ENCODE measurements at regions not wholly inside any gene's neighbourhood (a gene's known extent, or its start where the extent isn't known, plus 50 kb on each side); places are given as distances from the start of the nearest gene placed in this dataset.
"Not testable (repeated sequence)": the region's sequence is repeated elsewhere in the genome, so short reads cannot be mapped to it uniquely, and the experiment has no call there.

GRCh38 chr2:3899536-3900155 lies 196.3 kb downstream of the DCDC2C start:
- no peak for DNase-seq (ENCODE audit: low read depth)
- H3K4me3 ChIP-seq (ENCODE audit: control insufficient read depth, low read depth, low read length) = no peak overlapping the region
- no peak for TF ChIP-seq CTCF (IDR thresholded peaks at IDR 0.05; ENCODE audit: control insufficient read depth, insufficient read depth, low read depth, low read length, missing control alignments)

GRCh38 chr2:3902131-3902530 lies 198.8 kb downstream of the DCDC2C start:
- no peak for DNase-seq (ENCODE audit: low read depth)
- no peak overlapping the region for H3K4me3 ChIP-seq (ENCODE audit: control insufficient read depth, low read depth, low read length)
- TF ChIP-seq CTCF (IDR thresholded peaks at IDR 0.05; ENCODE audit: control insufficient read depth, insufficient read depth, low read depth, low read length, missing control alignments) = no peak

GRCh38 chr2:3904061-3904460 lies 200.7 kb downstream of the DCDC2C start:
- no peak for TF ChIP-seq CTCF (IDR thresholded peaks at IDR 0.05; ENCODE audit: control insufficient read depth, insufficient read depth, low read depth, low read length, missing control alignments)
- no peak overlapping the region for H3K4me3 ChIP-seq (ENCODE audit: control insufficient read depth, low read depth, low read length)
- no peak for DNase-seq (ENCODE audit: low read depth)

GRCh38 chr2:3908498-3908897 lies 205.1 kb downstream of the DCDC2C start:
- not testable (repeated sequence) for H3K4me3 ChIP-seq (ENCODE audit: control insufficient read depth, low read depth, low read length); DNase-seq (ENCODE audit: low read depth)

- DNase-seq (ENCODE audit: low read depth) = no peak
- no peak for TF ChIP-seq CTCF (IDR thresholded peaks at IDR 0.05; ENCODE audit: control insufficient read depth, insufficient read depth, low read depth, low read length, missing control alignments)
- H3K4me3 ChIP-seq (ENCODE audit: control insufficient read depth, low read depth, low read length) = no peak overlapping the region
Measured at GRCh38 chr2:3911882-3912455, 208.6 kb downstream of the DCDC2C start.

GRCh38 chr2:3913166-3913565 lies 209.8 kb downstream of the DCDC2C start:
- H3K4me3 ChIP-seq (ENCODE audit: control insufficient read depth, low read depth, low read length) = no peak overlapping the region
- no peak for DNase-seq (ENCODE audit: low read depth)
- TF ChIP-seq CTCF (IDR thresholded peaks at IDR 0.05; ENCODE audit: control insufficient read depth, insufficient read depth, low read depth, low read length, missing control alignments) = no peak

- no peak overlapping the region for H3K4me3 ChIP-seq (ENCODE audit: control insufficient read depth, low read depth, low read length)
- TF ChIP-seq CTCF (IDR thresholded peaks at IDR 0.05; ENCODE audit: control insufficient read depth, insufficient read depth, low read depth, low read length, missing control alignments) = no peak
- no peak for DNase-seq (ENCODE audit: low read depth)
Measured at GRCh38 chr2:3914241-3914640, 210.9 kb downstream of the DCDC2C start.
